K562 (cell line): ENCODE measurements at regions not wholly inside any gene's neighbourhood (a gene's known extent, or its start where the extent isn't known, plus 50 kb on each side); places are given as distances from the start of the nearest gene placed in this dataset.
"Not testable (repeated sequence)": the region's sequence is repeated elsewhere in the genome, so short reads cannot be mapped to it uniquely, and the experiment has no call there.

ENCODE experiments used
- ATAC-seq: fragments of 200-7000 bp; cut with Tn5 transposase; 3 replicates; pipeline ENCODE4 v1.9.1; 2020; ENCODE audit warnings: moderate library complexity
- BruUV-seq: library from RNA; stranded (reverse); fragments of 400-500 nt; replicated peaks from 2 replicates; lab custom pipeline; 2021; lab: Mats Ljungman, UMichigan
- CTCF ChIA-PET: fragments of 300-600 bp; formaldehyde crosslinking; extraction: SDS; loops from one replicate; lab custom pipeline; 2021; ENCODE audit warnings: low intra/inter-chr PET ratio; lab: Yijun Ruan, JAX
- POLR2A ChIA-PET: fragments of 300-600, 350-650 bp; sonication (Branson Sonifier 250); formaldehyde crosslinking; extraction: SDS; loops from one replicate; lab custom pipeline; 2021; ENCODE audit warnings: antibody characterized with exemption, inconsistent platforms; lab: Yijun Ruan, JAX
- DNase-seq, 4 experiments: peaks; one replicate each; pipeline versions ENCODE4 v3.0.0 to v3.0.0-alpha.2; 2011 to 2018; ENCODE audit warnings: low spot score in 3 of 4, mixed read lengths in 3 of 4; ENCODE audit errors: extremely low read depth in 1 of 4
- FAIRE-seq: peaks from 2 replicates; lab custom pipeline; 2011; peaks lifted over from hg19 to GRCh38; lab: Jason Lieb, UNC
- H2AFZ ChIP-seq: 2 replicates; pipeline ENCODE4 v1.6.0; 2011; ENCODE audit warnings: low read depth, low read length, control low read depth, inconsistent platforms
- H3K27ac ChIP-seq: fragments of 200-600 bp; 3 replicates; pipeline ENCODE4 v1.8.0; 2011; ENCODE audit warnings: low read depth, mild to moderate bottlenecking, control low read depth, inconsistent platforms, low read length, moderate library complexity, mixed read lengths; ENCODE audit errors: extremely low read depth
- H3K27me3 ChIP-seq, 2 experiments: fragments of 300-600 bp in 1 of 2; 2 replicates in 1 of 2; 3 replicates in 1 of 2; pipeline versions ENCODE4 v1.6.0 to v1.8.0; 2011; ENCODE audit warnings: inconsistent platforms in 2 of 2, low read length in 2 of 2, mild to moderate bottlenecking in 1 of 2, mixed read lengths in 1 of 2, moderate library complexity in 1 of 2; ENCODE audit not compliant: control insufficient read depth in 2 of 2, insufficient read depth in 2 of 2
- H3K36me3 ChIP-seq: fragments of 300-600 bp; 3 replicates; pipeline ENCODE4 v1.8.0; 2011; ENCODE audit warnings: mild to moderate bottlenecking, low read length, inconsistent platforms; ENCODE audit not compliant: control insufficient read depth, insufficient read depth
- H3K4me1 ChIP-seq, 2 experiments: fragments of 200-600 bp in 1 of 2; replicated peaks in 1 of 2; 2 replicates in 1 of 2; 3 replicates in 1 of 2; pipeline versions ENCODE4 v1.5.1 to v1.8.0; 2011; ENCODE audit warnings: inconsistent platforms in 2 of 2, low read length in 2 of 2, mild to moderate bottlenecking in 1 of 2, mixed read lengths in 1 of 2, moderate library complexity in 1 of 2; ENCODE audit not compliant: control insufficient read depth in 2 of 2, insufficient read depth in 2 of 2
- H3K4me2 ChIP-seq: 2 replicates; pipeline ENCODE4 v1.6.1; 2011; ENCODE audit warnings: low read length, control low read depth, inconsistent platforms, mixed read lengths; ENCODE audit not compliant: insufficient read depth
- H3K4me3 ChIP-seq: fragments of 200-600 bp; sonication (generic), shearing (Covaris generic); 2 replicates; pipeline ENCODE4 v1.5.1; 2016; ENCODE audit warnings: control low read depth, inconsistent platforms
- H3K79me2 ChIP-seq: fragments of 200-600 bp; 3 replicates; pipeline ENCODE4 v1.8.0; 2011; ENCODE audit warnings: low read length, inconsistent platforms; ENCODE audit not compliant: control insufficient read depth, insufficient read depth
- H3K9ac ChIP-seq, 2 experiments: 2 replicates each; pipeline versions ENCODE4 v1.6.0 to v1.6.1; 2011; ENCODE audit warnings: low read depth in 2 of 2, low read length in 2 of 2, control low read depth in 1 of 2, inconsistent platforms in 1 of 2, mild to moderate bottlenecking in 1 of 2, mixed read lengths in 1 of 2; ENCODE audit not compliant: insufficient read depth in 1 of 2
- H3K9me1 ChIP-seq: one replicate; pipeline ENCODE4 v1.6.0; 2011; ENCODE audit warnings: inconsistent platforms, mild to moderate bottlenecking, low read length, moderate library complexity; ENCODE audit not compliant: control insufficient read depth, insufficient read depth
- H3K9me3 ChIP-seq: replicated peaks from 2 replicates; pipeline ENCODE4 v1.5.1; 2011; ENCODE audit warnings: low read depth, low read length, inconsistent platforms; ENCODE audit not compliant: control insufficient read depth, insufficient read depth
- H4K20me1 ChIP-seq: replicated peaks from 2 replicates; pipeline ENCODE4 v1.6.1; 2011; ENCODE audit warnings: low read length, inconsistent platforms, mixed read lengths; ENCODE audit not compliant: control insufficient read depth, insufficient read depth
- C11orf30 ChIP-seq: fragments of 450-650 bp; IDR thresholded peaks from 2 replicates; pipeline ENCODE4 v1.6.1; 2016; ENCODE audit warnings: low read depth, mild to moderate bottlenecking
- CBFA2T3 ChIP-seq: fragments of 450-650 bp; IDR thresholded peaks from 2 replicates; pipeline ENCODE4 v1.6.1; 2017
- PATZ1 ChIP-seq: fragments of 250-450 bp; sonication (Bioruptor Pico); IDR thresholded peaks from 2 replicates; pipeline ENCODE4 v1.5.0; 2020; ENCODE audit warnings: mild to moderate bottlenecking, borderline replicate concordance
- POLR2B ChIP-seq: fragments of 450-650 bp; IDR thresholded peaks from 2 replicates; pipeline ENCODE4 v1.6.1; 2018; ENCODE audit warnings: low read depth; ENCODE audit not compliant: partially characterized antibody
- SETDB1 ChIP-seq: IDR thresholded peaks from one replicate; pipeline ENCODE4 v1.6.1; 2012; ENCODE audit warnings: low read length, control low read depth, inconsistent platforms
- ZKSCAN1 ChIP-seq: fragments of 150-350 bp; IDR thresholded peaks from 2 replicates; pipeline ENCODE4 v1.6.1; 2016; ENCODE audit warnings: low read depth, low read length
- ZNF146 ChIP-seq: IDR thresholded peaks from one replicate; pipeline ENCODE4 v1.6.1; 2018; ENCODE audit warnings: missing compliant biosample characterization; ENCODE audit not compliant: unreplicated experiment
- ZNF699 ChIP-seq: fragments of 250-450 bp; sonication (Bioruptor Pico); IDR thresholded peaks from 2 replicates; pipeline ENCODE4 v1.8.0; 2021; ENCODE audit warnings: mild to moderate bottlenecking, moderate library complexity; ENCODE audit not compliant: insufficient replicate concordance
- WGBS: fragments of 100-300 bp; shearing (Covaris generic); methylation state at CpG from one replicate; pipeline ENCODE4 v1.1.6; 2016; ENCODE audit warnings: low coverage, mixed read lengths; ENCODE audit not compliant: insufficient coverage; ENCODE audit errors: missing lambda C conversion rate; 5-methylcytosine and 5-hydroxymethylcytosine counted together
- in situ Hi-C: fragments of 300-500 bp; cut with MboI; formaldehyde crosslinking; loops from 4 replicates; pipeline ENCODE4 v1.15.0; 2018; ENCODE audit warnings: inconsistent platforms, mixed read lengths
- intact Hi-C: fragments of 100-400 bp; cut with micrococcal nuclease; formaldehyde crosslinking; loops from 2 replicates; pipeline ENCODE4 v1.14.2; 2022

GRCh38 chr6:85912582-85912981 lies 269.9 kb upstream of the SYNCRIP start:
- no peak overlapping the region for H3K4me2 ChIP-seq
- no peaks in the 10 kb centered on the region for H3K9me1 ChIP-seq
- intact Hi-C loops: no loop called here
- DNase-seq (no peak), ATAC-seq (no peak), FAIRE-seq (no peak)
- TF ChIP-seq ZNF146 (CRISPR knock-in tag) (no peak), PATZ1 (CRISPR knock-in tag) (no peak), SETDB1 (no peak), ZKSCAN1 (no peak)
- no peak overlapping the region for H3K4me3 ChIP-seq
- no peaks in the 10 kb centered on the region for H4K20me1 ChIP-seq
- in situ Hi-C loops: no loop called here
- H3K9me3 ChIP-seq: no peaks in the 10 kb centered on the region
- H3K4me1 ChIP-seq: no peaks in the 10 kb centered on the region
- no peak overlapping the region for H3K27ac ChIP-seq
- no TSS peak for BruUV-seq
- H2AFZ ChIP-seq: no peak overlapping the region
- H3K9ac ChIP-seq: no peak overlapping the region
- POLR2A ChIA-PET: no interaction called here
- CTCF ChIA-PET: no interaction called here
- no peaks in the 10 kb centered on the region for H3K36me3 ChIP-seq
- WGBS: 2% methylated on average over 3 of the region's 3 CpGs
- H3K79me2 ChIP-seq: no peaks in the 10 kb centered on the region
- H3K27me3 ChIP-seq: no peaks in the 10 kb centered on the region

GRCh38 chr6:85911067-85911466 lies 268.4 kb upstream of the SYNCRIP start:
- in situ Hi-C loops (no loop called here), intact Hi-C loops (no loop called here)
- no peaks in the 10 kb centered on the region for H3K79me2 ChIP-seq
- H3K36me3 ChIP-seq: no peaks in the 10 kb centered on the region
- H2AFZ ChIP-seq: no peak overlapping the region
- ChIA-PET CTCF (no interaction called here), POLR2A (no interaction called here)
- TF ChIP-seq POLR2B: no peak
- no peak for TF ChIP-seq CBFA2T3
- TF ChIP-seq C11orf30: no peak
- no peak for TF ChIP-seq ZNF699 (CRISPR knock-in tag)
- no peaks in the 10 kb centered on the region for H3K4me1 ChIP-seq
- FAIRE-seq: no peak
- no peak for DNase-seq
- WGBS: 2% methylated on average over 9 of the region's 9 CpGs
- H3K27me3 ChIP-seq: no peaks in the 10 kb centered on the region
- no peak for ATAC-seq
- no peaks in the 10 kb centered on the region for H3K9me3 ChIP-seq
- BruUV-seq: no TSS peak
- H4K20me1 ChIP-seq: no peaks in the 10 kb centered on the region
- H3K9ac ChIP-seq: no peak overlapping the region
- H3K4me2 ChIP-seq: no peak overlapping the region
- H3K4me3 ChIP-seq: no peak overlapping the region
- H3K27ac ChIP-seq: no peak overlapping the region
- H3K9me1 ChIP-seq: no peaks in the 10 kb centered on the region

GRCh38 chr6:85908120-85908519 lies 265.4 kb upstream of the SYNCRIP start:
- H3K79me2 ChIP-seq, H4K20me1 ChIP-seq, H2AFZ ChIP-seq, DNase-seq, H3K4me2 ChIP-seq, H3K4me1 ChIP-seq, H3K27me3 ChIP-seq, BruUV-seq, CTCF ChIA-PET, FAIRE-seq, H3K9me1 ChIP-seq, ATAC-seq, H3K27ac ChIP-seq, H3K9me3 ChIP-seq, H3K9ac ChIP-seq, in situ Hi-C loops, H3K36me3 ChIP-seq, H3K4me3 ChIP-seq, intact Hi-C loops, POLR2A ChIA-PET: not testable (repeated sequence)
- WGBS: 0% methylated on average over 4 of the region's 4 CpGs
